IgD-negative memory B cell (primary cell): ENCODE measurements at regions not wholly inside any gene's neighbourhood (a gene's known extent, or its start where the extent isn't known, plus 50 kb on each side); places are given as distances from the start of the nearest gene placed in this dataset.

Experiments
- H3K27ac Mint-ChIP-seq, 3 donors: one replicate each; pipeline ENCODE4 v1.8.0; 2020 to 2022; ENCODE audit warnings: mild to moderate bottlenecking in 3 of 3, mixed read lengths in 3 of 3, moderate library complexity in 1 of 3
- H3K27me3 Mint-ChIP-seq: one replicate; pipeline ENCODE4 v1.8.0; 2021; ENCODE audit warnings: mixed read lengths
- H3K36me3 Mint-ChIP-seq: one replicate; pipeline ENCODE4 v1.8.0; 2020; ENCODE audit warnings: mild to moderate bottlenecking, mixed read lengths
- H3K4me1 Mint-ChIP-seq, 3 donors: one replicate each; pipeline ENCODE4 v1.8.0; 2020 to 2022; ENCODE audit warnings: mixed read lengths in 3 of 3, mild to moderate bottlenecking in 1 of 3
- H3K4me3 Mint-ChIP-seq, 4 donors: one replicate each; pipeline ENCODE4 v1.8.0; 2020 to 2022; ENCODE audit warnings: mild to moderate bottlenecking in 4 of 4, mixed read lengths in 4 of 4, moderate library complexity in 3 of 4
- H3K9me3 Mint-ChIP-seq, 3 donors: one replicate each; pipeline ENCODE4 v1.8.0; 2020 to 2021; ENCODE audit warnings: mixed read lengths in 3 of 3, mild to moderate bottlenecking in 1 of 3

DNA sequence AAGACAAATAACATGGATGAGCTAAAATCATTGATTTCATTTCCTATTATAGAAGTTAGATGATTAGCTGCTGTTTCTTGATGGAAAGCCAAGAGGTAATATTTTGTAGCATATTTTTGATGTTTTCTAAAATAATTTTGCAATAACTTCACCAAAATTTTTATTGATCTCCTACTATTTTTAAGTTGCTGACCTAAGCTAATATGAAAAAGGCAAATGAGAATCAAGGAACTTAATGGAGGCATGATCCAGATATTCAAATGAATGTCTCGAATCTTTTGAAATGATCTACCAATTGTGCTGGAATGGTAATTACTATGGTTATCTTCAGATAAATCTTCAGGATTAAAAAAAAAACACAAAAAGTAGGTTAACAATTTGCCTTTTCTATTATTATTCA is 1591.4 kb upstream of the PCDH7 start:
- Mint-ChIP-seq H3K27me3 (no peaks in the 10 kb centered on the region), H3K4me1 (no peaks in the 10 kb centered on the region), H3K9me3 (peaks cover 3 to 14% (median 7%) of the 10 kb centered on the region in 3 donors), H3K36me3 (no peaks in the 10 kb centered on the region), H3K4me3 (no peak overlapping the region), H3K27ac (no peak overlapping the region)

DNA sequence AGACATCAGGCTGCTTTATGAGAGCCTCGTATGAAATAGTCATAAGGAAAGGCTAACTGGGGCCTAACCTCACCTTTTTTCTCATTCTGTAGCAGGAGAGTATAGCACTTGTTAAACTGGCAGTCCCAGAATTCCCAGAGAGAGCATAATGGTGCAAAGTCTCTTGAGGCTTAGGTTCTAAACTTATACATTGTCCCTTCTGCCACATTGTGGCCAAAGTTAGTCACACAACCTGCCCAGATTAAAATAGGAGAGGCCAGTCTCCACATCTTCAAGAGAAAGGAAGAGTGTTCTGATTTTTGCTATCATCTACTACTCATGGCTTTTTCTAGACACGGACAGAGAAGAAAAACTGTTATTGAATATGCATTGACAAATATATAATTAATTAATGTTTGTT is 1588.9 kb upstream of the PCDH7 start:
- H3K36me3 Mint-ChIP-seq: no peaks in the 10 kb centered on the region
- H3K4me1 Mint-ChIP-seq: no peaks in the 10 kb centered on the region
- H3K27ac Mint-ChIP-seq: no peak overlapping the region
- H3K9me3 Mint-ChIP-seq: peaks cover 2 to 14% (median 4%) of the 10 kb centered on the region in 3 donors
- H3K27me3 Mint-ChIP-seq: no peaks in the 10 kb centered on the region
- no peak overlapping the region for H3K4me3 Mint-ChIP-seq

DNA sequence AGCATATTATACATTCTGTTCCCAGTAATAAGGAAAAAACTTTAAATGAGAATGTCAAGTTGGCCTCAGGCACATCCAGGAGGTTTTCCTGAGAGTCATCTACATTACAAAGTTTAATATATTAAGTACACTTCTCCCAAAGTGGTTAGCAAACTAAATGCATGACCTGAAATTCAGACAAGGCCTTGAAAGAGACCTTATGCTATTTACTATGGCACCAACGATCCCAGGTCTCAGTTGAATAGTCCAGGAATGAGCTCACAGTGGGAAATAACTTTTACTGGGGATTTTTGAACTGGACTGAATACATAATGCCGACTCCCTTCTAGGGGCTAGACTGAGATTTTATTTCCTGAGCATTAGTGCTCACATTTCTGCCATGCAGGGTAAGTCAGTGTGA is 1577.5 kb upstream of the PCDH7 start:
- peaks cover 4 to 10% (median 4%) of the 10 kb centered on the region in 3 donors for H3K9me3 Mint-ChIP-seq
- H3K27ac Mint-ChIP-seq: no peak overlapping the region
- no peak overlapping the region for H3K4me3 Mint-ChIP-seq
- H3K27me3 Mint-ChIP-seq: no peaks in the 10 kb centered on the region
- H3K4me1 Mint-ChIP-seq: no peaks in the 10 kb centered on the region
- no peaks in the 10 kb centered on the region for H3K36me3 Mint-ChIP-seq

DNA sequence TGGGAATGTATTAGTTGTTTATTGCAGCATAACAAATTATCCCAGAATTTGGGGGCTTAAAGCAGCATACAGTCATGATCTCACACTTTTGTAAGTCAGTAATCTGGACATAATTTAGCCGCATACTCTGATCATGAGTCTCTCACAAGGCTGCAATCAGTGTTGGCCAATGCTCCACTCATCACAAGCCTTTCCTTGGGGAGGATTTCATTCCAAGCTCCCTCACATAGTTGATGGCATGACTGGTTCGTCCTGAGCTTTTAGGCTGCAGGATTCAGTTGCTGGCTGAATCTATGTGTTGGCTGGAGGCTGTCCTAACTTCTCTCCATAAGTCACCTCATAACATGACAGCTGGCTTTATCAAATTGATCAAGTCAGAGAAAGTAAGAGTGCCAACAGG is 1568.6 kb upstream of the PCDH7 start:
- no peaks in the 10 kb centered on the region for H3K36me3 Mint-ChIP-seq
- H3K27ac Mint-ChIP-seq: no peak overlapping the region
- H3K27me3 Mint-ChIP-seq: no peaks in the 10 kb centered on the region
- H3K4me1 Mint-ChIP-seq: no peaks in the 10 kb centered on the region
- H3K9me3 Mint-ChIP-seq: peaks cover 4 to 11% (median 5%) of the 10 kb centered on the region in 3 donors
- H3K4me3 Mint-ChIP-seq: no peak overlapping the region

DNA sequence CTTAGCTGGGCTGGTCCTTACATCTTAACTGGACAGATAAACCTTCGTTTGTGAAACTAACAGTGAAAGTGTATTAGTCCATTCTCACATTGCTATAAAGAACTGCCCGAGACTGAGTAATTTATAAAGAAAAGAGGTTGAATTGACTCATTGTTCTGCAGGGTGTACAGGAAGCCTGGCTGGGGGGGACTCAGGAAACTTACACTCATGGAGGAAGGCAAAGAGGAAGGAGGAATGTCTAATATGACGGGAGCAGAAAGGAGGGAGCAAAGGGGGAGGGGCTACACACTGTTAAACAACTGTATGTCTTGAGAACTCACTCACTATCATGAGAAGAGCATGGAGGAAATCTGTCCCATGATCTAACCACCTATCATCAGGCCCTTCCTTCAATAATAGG is 1566.5 kb upstream of the PCDH7 start:
- no peaks in the 10 kb centered on the region for H3K4me1 Mint-ChIP-seq
- no peak overlapping the region for H3K27ac Mint-ChIP-seq
- H3K27me3 Mint-ChIP-seq: no peaks in the 10 kb centered on the region
- peaks cover 5 to 14% (median 7%) of the 10 kb centered on the region in 3 donors for H3K9me3 Mint-ChIP-seq
- H3K36me3 Mint-ChIP-seq: no peaks in the 10 kb centered on the region
- no peak overlapping the region for H3K4me3 Mint-ChIP-seq

DNA sequence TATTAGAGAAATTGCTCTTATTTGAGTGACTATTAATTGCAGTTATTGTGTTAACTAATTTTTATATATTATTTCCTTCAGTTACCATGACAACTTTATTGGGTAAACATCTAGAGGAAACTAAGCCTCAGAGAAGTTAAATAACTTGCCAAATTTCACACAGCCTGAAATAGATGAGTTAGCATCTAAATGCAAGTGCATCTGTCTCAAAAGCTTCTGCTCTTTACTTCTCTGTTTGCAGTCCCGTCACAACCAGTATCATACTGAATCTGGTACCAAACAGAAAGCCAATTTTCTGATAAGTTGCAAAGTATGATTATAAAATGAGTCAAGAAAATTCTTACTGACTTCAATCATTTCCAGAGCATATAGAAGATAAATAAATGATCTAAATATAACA is 1544.9 kb upstream of the PCDH7 start:
- H3K4me3 Mint-ChIP-seq: no peak overlapping the region
- H3K4me1 Mint-ChIP-seq: no peaks in the 10 kb centered on the region
- H3K27ac Mint-ChIP-seq: no peak overlapping the region
- peaks cover 0 to 12% (median 0%) of the 10 kb centered on the region in 3 donors for H3K9me3 Mint-ChIP-seq
- no peaks in the 10 kb centered on the region for H3K27me3 Mint-ChIP-seq
- peaks cover 1% of the 10 kb centered on the region for H3K36me3 Mint-ChIP-seq

DNA sequence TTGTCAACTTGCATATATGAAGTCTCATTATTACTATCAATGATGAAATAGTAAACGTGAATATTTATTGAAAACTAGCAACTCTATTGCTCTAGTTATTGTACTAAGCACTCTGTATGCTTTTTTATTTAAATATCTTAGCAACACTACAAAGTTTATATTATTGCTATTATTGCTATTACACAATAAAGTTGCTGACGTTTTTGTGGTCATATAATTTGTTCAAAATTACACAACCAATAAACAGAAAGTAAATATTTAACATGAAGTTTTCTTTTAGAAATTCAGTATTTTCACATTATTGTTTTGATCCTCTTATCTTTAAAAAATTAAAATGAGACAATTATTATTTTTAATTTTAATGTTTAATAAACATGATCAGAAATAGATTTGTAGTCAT is 1521.1 kb upstream of the PCDH7 start:
- H3K4me3 Mint-ChIP-seq: no peak overlapping the region
- no peaks in the 10 kb centered on the region for H3K4me1 Mint-ChIP-seq
- H3K36me3 Mint-ChIP-seq: no peaks in the 10 kb centered on the region
- H3K9me3 Mint-ChIP-seq: peaks cover 0 to 6% (median 2%) of the 10 kb centered on the region in 3 donors
- no peaks in the 10 kb centered on the region for H3K27me3 Mint-ChIP-seq
- no peak overlapping the region for H3K27ac Mint-ChIP-seq

DNA sequence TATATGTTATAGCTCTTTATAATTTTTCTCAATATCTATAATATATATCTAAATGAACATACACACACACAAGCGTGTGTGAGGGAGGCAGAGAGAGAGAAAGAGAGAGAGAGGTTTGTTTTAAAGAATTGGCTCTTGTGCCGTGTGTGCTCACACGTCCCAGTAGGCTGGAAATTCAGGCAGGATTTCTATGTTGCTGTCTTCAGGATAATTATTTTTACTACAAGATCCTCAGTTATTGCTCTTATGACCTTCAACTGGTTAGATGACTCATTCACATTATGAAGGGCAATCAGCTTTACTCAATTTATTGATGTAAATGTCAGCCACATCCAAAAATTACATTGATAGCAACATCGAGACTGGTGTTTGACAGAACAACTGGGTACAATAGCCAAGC is 1520.7 kb upstream of the PCDH7 start:
- no peaks in the 10 kb centered on the region for H3K27me3 Mint-ChIP-seq
- H3K27ac Mint-ChIP-seq: no peak overlapping the region
- H3K9me3 Mint-ChIP-seq: peaks cover 0 to 7% (median 2%) of the 10 kb centered on the region in 3 donors
- H3K4me1 Mint-ChIP-seq: no peaks in the 10 kb centered on the region
- H3K4me3 Mint-ChIP-seq: no peak overlapping the region
- no peaks in the 10 kb centered on the region for H3K36me3 Mint-ChIP-seq

DNA sequence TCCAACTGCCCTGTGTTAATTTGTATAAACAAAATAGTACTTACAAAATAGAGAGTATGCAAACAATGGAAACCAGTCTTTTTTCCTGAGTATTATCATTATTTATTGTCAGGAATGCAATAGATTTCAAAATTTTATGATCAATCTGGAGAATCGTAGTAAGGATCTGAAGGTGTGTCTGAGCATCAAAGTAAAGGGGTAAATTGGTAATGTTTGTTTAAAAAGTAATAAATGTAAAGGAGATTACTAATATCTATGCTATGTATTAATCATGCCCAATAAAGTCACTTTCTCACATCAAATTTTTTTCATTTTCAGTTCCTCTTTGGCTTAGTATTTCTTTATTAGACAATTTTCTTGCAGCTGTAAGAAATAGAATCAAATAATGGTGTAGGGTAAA is 1507.1 kb upstream of the PCDH7 start:
- no peak overlapping the region for H3K4me3 Mint-ChIP-seq
- H3K27ac Mint-ChIP-seq: no peak overlapping the region
- H3K4me1 Mint-ChIP-seq: peaks cover 0 to 1% (median 0%) of the 10 kb centered on the region in 3 donors
- H3K9me3 Mint-ChIP-seq: peaks cover 0 to 7% (median 0%) of the 10 kb centered on the region in 3 donors
- H3K27me3 Mint-ChIP-seq: no peaks in the 10 kb centered on the region
- H3K36me3 Mint-ChIP-seq: no peaks in the 10 kb centered on the region

DNA sequence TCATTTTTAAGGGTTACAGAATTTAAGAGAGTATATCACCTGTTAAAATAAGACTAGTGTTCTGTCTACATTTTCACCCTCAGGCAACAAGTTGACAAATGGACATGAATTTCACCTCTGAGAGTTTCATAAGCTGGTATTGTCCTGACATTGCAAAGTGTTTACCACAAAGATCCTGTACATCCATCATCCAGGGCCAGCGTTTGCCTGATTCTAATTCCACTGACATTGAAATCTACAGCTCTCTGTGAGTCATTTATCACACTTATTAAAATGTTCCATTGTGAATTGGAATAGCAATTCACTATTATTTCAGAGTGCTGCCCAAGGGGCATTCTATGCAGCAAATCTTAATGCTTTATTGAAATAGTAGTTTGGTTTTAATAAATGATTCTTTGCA is 1499.4 kb upstream of the PCDH7 start:
- no peaks in the 10 kb centered on the region for H3K36me3 Mint-ChIP-seq
- H3K4me3 Mint-ChIP-seq: no peak overlapping the region
- H3K9me3 Mint-ChIP-seq: peaks cover 0 to 4% (median 0%) of the 10 kb centered on the region in 3 donors
- peaks cover 0 to 1% (median 0%) of the 10 kb centered on the region in 3 donors for H3K4me1 Mint-ChIP-seq
- H3K27ac Mint-ChIP-seq: no peak overlapping the region
- H3K27me3 Mint-ChIP-seq: no peaks in the 10 kb centered on the region

DNA sequence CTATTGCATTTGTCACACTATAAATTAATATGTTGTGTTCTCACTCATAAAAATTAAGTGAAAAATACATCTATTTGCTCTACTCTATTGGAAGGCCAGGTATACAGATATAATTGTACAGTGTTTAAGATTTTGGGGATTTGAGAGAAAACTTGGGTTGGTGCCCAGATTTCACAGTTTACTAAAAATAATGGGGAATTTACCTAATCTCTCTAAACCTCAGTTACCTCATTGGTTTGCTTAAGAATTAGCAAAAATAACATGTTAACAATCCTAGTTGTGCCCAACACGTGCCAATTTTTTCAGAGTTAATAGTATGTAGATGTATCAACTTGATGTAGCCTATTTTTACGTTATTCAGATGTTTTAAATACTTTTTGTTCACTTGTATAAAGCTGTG is 1495.3 kb upstream of the PCDH7 start:
- no peak overlapping the region for H3K27ac Mint-ChIP-seq
- no peaks in the 10 kb centered on the region for H3K36me3 Mint-ChIP-seq
- H3K4me1 Mint-ChIP-seq: no peaks in the 10 kb centered on the region
- H3K9me3 Mint-ChIP-seq: peaks cover 0 to 2% (median 0%) of the 10 kb centered on the region in 3 donors
- no peaks in the 10 kb centered on the region for H3K27me3 Mint-ChIP-seq
- H3K4me3 Mint-ChIP-seq: no peak overlapping the region

DNA sequence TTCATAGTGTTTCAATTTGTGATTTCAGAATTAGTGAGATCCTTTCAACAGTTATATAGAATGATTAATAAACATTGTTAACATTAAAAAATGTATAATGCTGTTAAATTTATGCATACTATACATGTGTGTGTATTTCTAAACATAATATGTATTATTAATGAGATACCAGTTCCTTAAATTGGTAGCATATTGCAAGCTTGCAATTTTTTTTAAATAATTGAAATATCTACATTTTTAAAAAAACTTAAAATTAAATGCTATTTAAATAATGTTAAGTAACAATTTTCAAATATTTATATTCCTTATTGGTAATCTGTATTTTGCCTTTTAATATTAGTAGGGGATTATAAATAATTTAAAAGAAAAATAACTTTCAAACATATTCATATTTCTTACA is 1479.5 kb upstream of the PCDH7 start:
- H3K9me3 Mint-ChIP-seq: peaks cover 0 to 18% (median 4%) of the 10 kb centered on the region in 3 donors
- no peak overlapping the region for H3K27ac Mint-ChIP-seq
- no peak overlapping the region for H3K4me3 Mint-ChIP-seq
- no peaks in the 10 kb centered on the region for H3K27me3 Mint-ChIP-seq
- H3K36me3 Mint-ChIP-seq: no peaks in the 10 kb centered on the region
- H3K4me1 Mint-ChIP-seq: no peaks in the 10 kb centered on the region

DNA sequence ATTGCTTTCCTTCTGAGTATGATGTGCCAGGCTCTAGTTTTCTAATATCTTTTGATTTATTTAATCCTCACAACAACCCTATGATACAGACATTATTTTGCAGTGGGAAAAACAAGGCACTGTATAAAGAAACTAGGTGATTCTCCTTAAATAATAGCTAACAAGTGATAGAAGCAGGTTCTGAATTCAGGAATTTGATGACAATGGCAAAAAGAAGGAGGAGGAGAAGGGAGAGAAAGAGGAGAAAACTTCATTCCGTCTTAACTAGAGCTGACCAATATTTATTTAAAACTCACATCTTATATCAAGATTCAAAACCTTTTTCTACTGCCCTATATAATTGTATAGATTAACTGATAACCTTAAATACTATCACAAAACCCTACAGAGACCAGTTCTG is 1477.1 kb upstream of the PCDH7 start:
- Mint-ChIP-seq H3K36me3 (no peaks in the 10 kb centered on the region), H3K4me1 (no peaks in the 10 kb centered on the region), H3K4me3 (no peak overlapping the region), H3K27ac (no peak overlapping the region), H3K27me3 (no peaks in the 10 kb centered on the region), H3K9me3 (peaks cover 0 to 11% (median 3%) of the 10 kb centered on the region in 3 donors)

DNA sequence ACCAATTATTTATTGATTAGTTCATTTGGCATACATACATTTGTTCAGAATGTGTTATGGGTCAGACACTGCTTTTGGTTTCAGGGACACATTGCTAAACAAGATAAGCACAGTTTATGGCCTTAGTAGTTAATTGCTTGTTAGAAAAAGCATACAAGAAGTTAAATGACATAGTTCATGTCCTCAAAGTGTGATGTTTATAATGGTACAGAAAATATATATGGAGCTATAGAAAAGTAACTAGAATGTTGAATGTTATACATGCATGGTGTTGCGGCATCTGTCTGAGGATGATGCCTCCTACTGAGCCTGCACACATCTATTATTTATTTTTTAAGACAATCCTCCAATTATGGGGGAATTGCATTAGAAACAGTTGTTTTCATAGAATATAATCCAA is 1476.3 kb upstream of the PCDH7 start:
- H3K9me3 Mint-ChIP-seq: peaks cover 0 to 11% (median 2%) of the 10 kb centered on the region in 3 donors
- H3K27me3 Mint-ChIP-seq: no peaks in the 10 kb centered on the region
- no peaks in the 10 kb centered on the region for H3K4me1 Mint-ChIP-seq
- no peak overlapping the region for H3K27ac Mint-ChIP-seq
- H3K36me3 Mint-ChIP-seq: no peaks in the 10 kb centered on the region
- H3K4me3 Mint-ChIP-seq: no peak overlapping the region

DNA sequence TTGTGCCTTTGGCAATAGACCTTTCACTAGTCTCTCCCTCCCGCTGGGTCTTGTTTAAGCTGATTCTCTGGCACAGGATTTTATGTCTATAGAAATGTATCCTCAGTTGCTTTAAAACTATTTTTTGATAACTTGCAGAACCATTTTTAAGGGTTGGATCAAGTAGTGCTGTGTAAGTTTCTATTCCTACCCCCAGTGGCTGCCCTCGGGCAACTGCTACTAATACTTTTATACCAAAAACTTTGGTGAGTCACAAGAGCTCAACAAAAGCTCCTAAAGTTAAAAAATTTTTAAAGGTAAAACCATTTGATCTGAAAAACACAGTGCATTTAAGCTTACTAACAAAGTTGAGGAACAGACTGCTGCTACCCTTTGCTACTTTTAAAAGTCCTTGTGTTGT is 1460.6 kb upstream of the PCDH7 start:
- no peak overlapping the region for H3K27ac Mint-ChIP-seq
- no peaks in the 10 kb centered on the region for H3K36me3 Mint-ChIP-seq
- no peaks in the 10 kb centered on the region for H3K27me3 Mint-ChIP-seq
- peaks cover 0 to 2% (median 0%) of the 10 kb centered on the region in 3 donors for H3K4me1 Mint-ChIP-seq
- H3K4me3 Mint-ChIP-seq: no peak overlapping the region
- H3K9me3 Mint-ChIP-seq: peaks cover 2 to 19% (median 3%) of the 10 kb centered on the region in 3 donors

DNA sequence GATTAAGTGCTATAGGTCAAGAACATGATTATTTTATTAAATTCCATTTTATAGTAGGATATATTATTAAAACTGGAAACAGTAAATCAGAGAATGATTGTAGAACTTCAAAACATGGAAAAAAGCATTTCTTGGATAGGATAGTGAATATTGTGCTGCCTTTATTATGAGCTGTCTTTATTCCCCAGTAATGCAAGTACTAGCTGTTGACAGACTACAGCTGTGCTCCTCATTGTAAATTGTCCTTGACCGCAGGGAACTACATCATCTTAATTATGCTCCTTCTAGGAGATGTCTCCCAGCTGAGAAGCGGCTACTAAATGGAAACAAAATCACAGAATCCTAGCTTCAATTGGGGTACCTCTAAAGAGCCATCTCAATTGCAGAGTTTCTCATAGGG is 1457.2 kb upstream of the PCDH7 start:
- no peak overlapping the region for H3K27ac Mint-ChIP-seq
- H3K4me3 Mint-ChIP-seq: no peak overlapping the region
- no peaks in the 10 kb centered on the region for H3K27me3 Mint-ChIP-seq
- H3K4me1 Mint-ChIP-seq: peaks cover 0 to 2% (median 0%) of the 10 kb centered on the region in 3 donors
- peaks cover 2 to 17% (median 2%) of the 10 kb centered on the region in 3 donors for H3K9me3 Mint-ChIP-seq
- H3K36me3 Mint-ChIP-seq: no peaks in the 10 kb centered on the region

DNA sequence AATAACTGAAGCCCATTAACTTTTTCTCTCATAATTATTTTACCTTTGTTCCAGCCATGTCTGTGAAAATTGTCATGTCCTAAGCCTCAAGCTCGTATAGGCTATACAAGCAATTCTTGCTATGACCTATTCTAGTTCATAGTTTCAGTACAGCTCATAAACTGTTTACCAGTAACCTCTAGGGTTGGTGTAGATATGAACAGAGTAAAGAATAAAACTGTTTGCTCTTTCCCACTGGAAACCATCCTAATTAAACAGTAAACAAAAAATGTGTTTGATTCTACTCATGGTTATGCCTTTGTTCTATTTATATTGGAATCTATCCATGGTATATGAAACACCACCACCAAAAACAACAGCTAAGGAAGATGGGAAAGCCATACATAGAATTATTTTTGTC is 1444.0 kb upstream of the PCDH7 start:
- Mint-ChIP-seq H3K36me3 (no peaks in the 10 kb centered on the region), H3K4me1 (no peaks in the 10 kb centered on the region), H3K4me3 (no peak overlapping the region), H3K9me3 (peaks cover 4 to 12% (median 4%) of the 10 kb centered on the region in 3 donors), H3K27ac (no peak overlapping the region), H3K27me3 (no peaks in the 10 kb centered on the region)
